ENCODE measurements at regions not wholly inside any gene's neighbourhood (a gene's known extent, or its start where the extent isn't known, plus 50 kb on each side); places are given as distances from the start of the nearest gene placed in this dataset.

GRCh38 chr13:104779311-104779993, 1713.2 kb upstream of the SLC10A2 start:
- DNase-seq: no peak

GRCh38 chr13:104773775-104774174, 1707.6 kb upstream of the SLC10A2 start:
- DNase-seq: peak; percentile 65

- no peak for DNase-seq
Measured at GRCh38 chr13:104769545-104769944, 1703.3 kb upstream of the SLC10A2 start.

GRCh38 chr13:104766319-104766718, 1700.1 kb upstream of the SLC10A2 start:
- no peak for DNase-seq

GRCh38 chr13:104764600-104764999, 1698.4 kb upstream of the SLC10A2 start:
- no peak for DNase-seq

GRCh38 chr13:104759069-104759468, 1692.9 kb upstream of the SLC10A2 start:
- no peak for DNase-seq

GRCh38 chr13:104757712-104758111, 1691.5 kb upstream of the SLC10A2 start:
- DNase-seq: no peak

- no peak for DNase-seq
Measured at GRCh38 chr13:104750377-104750776, 1684.2 kb upstream of the SLC10A2 start.

- no peak for DNase-seq
Measured at GRCh38 chr13:104740641-104741222, 1674.5 kb upstream of the SLC10A2 start.

- no peak for DNase-seq
Measured at GRCh38 chr13:104737713-104738112, 1671.5 kb upstream of the SLC10A2 start.

- DNase-seq: no peak
Measured at GRCh38 chr13:104733427-104733826, 1667.2 kb upstream of the SLC10A2 start.

GRCh38 chr13:104715111-104715510, 1648.9 kb upstream of the SLC10A2 start:
- DNase-seq: no peak

- DNase-seq: no peak
Measured at GRCh38 chr13:104705031-104705750, 1639.0 kb upstream of the SLC10A2 start.

- DNase-seq: no peak
Measured at GRCh38 chr13:104701591-104701990, 1635.4 kb upstream of the SLC10A2 start.

GRCh38 chr13:104694397-104694796, 1628.2 kb upstream of the SLC10A2 start:
- DNase-seq: no peak

GRCh38 chr13:104693126-104693525, 1626.9 kb upstream of the SLC10A2 start:
- no peak for DNase-seq

GRCh38 chr13:104691767-104692467, 1625.7 kb upstream of the SLC10A2 start:
- no peak for DNase-seq

- DNase-seq: no peak
Measured at GRCh38 chr13:104686484-104686883, 1620.3 kb upstream of the SLC10A2 start.

GRCh38 chr13:104683789-104684188, 1617.6 kb upstream of the SLC10A2 start:
- DNase-seq: no peak

- DNase-seq: no peak
Measured at GRCh38 chr13:104678161-104678560, 1611.9 kb upstream of the SLC10A2 start.

GRCh38 chr13:104671901-104672300, 1605.7 kb upstream of the SLC10A2 start:
- DNase-seq: no peak

- no peak for DNase-seq
Measured at GRCh38 chr13:104657196-104657595, 1591.0 kb upstream of the SLC10A2 start.

GRCh38 chr13:104650431-104650830, 1584.2 kb upstream of the SLC10A2 start:
- DNase-seq: no peak

GRCh38 chr13:104648291-104648690, 1582.1 kb upstream of the SLC10A2 start:
- DNase-seq: no peak

All from MV-4-11 (cell line).